LNCAP (cell line): ENCODE measurements at regions not wholly inside any gene's neighbourhood (a gene's known extent, or its start where the extent isn't known, plus 50 kb on each side); places are given as distances from the start of the nearest gene placed in this dataset.

Experiments
- TF ChIP-seq, protein P1 (sequence below): fragments of 450-650 bp; IDR thresholded peaks from 2 replicates; pipeline ENCODE4 v1.5.1; 2017; ENCODE audit warnings: mild to moderate bottlenecking

DNA sequence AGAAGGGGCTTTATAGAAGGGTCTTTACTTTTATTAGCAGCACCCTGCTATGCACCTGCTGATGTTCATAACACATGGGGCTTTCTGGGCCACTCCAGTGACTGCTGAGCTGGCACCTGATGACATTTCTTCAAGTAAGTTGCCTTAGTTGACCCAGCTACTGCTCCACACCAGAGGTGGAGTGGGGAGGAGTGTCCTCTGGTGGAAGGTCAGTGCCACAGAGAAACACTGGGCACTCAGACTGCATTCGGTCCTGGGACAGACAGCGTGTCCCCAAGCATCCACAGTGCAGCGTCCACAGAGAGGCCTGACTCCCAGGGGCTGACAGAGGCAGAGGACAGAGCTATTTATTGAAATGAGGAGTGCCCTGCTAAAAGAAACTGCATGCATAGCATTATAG is 74.9 kb upstream of the NSMCE3 start:
- TF ChIP-seq, protein P1, sequence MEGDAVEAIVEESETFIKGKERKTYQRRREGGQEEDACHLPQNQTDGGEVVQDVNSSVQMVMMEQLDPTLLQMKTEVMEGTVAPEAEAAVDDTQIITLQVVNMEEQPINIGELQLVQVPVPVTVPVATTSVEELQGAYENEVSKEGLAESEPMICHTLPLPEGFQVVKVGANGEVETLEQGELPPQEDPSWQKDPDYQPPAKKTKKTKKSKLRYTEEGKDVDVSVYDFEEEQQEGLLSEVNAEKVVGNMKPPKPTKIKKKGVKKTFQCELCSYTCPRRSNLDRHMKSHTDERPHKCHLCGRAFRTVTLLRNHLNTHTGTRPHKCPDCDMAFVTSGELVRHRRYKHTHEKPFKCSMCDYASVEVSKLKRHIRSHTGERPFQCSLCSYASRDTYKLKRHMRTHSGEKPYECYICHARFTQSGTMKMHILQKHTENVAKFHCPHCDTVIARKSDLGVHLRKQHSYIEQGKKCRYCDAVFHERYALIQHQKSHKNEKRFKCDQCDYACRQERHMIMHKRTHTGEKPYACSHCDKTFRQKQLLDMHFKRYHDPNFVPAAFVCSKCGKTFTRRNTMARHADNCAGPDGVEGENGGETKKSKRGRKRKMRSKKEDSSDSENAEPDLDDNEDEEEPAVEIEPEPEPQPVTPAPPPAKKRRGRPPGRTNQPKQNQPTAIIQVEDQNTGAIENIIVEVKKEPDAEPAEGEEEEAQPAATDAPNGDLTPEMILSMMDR, result no peak

DNA sequence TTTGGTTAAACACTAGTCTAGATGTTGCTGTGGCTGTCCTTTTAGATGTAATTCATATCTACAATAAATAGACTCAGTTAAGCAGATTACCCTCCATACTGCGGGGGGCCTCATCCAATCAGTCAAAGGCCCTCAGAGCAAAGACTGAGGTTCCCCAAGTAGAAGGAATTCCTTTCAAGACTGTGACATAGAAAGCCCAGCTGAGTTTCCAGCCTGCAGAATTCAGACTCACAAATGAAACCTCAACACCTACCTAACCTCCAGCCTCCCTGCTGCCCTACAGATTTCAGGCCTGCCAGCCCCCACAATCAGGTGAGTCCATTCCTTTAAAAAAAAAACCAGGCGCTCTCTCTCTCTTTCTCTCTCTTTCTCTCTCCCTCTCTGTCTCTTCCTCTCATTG is 73.6 kb upstream of the NSMCE3 start:
- TF ChIP-seq, protein P1, result no peak

DNA sequence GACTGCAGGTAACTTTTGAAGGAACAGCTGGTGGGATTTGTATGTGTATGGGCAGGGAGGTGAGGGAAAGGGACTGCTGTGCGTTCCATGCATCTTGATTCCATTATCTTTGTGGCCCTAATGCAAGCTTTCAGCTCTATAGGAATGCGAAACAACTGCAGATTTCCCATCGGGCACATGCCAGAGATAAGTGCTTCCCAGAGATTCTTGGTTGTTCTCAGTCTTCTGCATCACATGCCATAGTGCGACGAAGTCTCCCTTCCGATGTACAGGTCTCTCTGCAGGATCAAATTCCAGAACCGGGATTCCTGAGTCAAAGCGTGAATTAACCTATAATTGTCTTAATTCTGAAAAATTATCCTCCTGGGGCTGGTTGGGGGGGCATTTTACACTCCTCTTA is 72.6 kb upstream of the NSMCE3 start:
- TF ChIP-seq, protein P1, result no peak

DNA sequence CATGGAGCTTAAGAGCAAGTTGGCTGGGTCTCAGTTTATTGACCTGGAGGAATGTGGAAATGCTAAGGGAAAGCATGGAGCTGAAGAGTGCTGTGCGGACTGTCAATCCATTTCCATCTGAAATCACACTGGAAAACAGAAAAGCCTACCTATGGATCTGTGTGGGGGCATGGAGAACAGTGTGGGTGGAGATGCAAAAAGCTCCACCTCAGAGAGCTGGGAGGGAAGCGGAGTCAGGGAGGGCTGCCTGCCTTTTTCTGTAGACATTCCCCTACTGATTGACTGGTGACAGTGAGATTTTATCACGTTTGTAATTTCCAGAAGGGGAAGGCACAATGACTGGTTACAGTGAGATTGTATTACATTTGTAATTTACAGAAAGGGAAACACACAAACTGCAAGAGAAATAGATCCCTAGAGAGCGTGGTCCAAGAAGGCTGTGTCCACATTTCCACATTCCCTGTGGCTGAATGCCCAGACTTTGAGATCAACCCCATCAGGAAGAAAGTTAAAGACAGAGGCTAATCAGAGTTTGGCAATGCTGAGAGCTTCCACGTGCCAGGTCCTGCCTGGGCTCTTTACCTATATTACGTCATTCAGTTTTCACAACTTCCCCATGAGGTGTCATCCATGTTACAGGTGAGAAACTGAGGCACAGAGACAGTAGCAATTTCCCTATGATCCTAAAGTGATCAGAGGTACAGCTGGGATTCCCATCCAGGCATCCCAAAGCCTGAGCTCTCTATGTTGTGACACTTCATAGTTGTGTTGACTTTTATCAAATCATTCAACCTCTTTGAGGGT is 67.7 kb upstream of the NSMCE3 start:
- TF ChIP-seq, protein P1, result no peak

DNA sequence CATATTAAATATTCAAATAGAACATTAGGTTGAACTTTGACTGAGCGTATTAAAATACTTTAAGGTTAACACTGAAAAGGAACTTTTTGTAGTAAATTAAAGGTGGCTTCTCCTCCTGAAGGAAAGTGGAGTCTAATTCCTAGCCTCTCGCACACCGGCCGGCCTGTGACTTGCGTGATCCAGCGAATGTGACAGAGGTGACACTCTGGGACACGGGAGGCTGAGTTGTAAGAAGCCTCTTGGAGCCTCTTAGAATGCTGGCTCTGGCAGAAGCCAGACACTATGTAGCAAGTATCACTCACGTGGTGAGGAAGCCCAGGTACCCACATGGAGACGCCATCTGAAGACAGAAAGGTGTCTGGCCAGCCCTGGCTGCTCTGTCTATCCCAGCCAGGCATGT is 64.9 kb upstream of the NSMCE3 start:
- TF ChIP-seq, protein P1, result no peak

DNA sequence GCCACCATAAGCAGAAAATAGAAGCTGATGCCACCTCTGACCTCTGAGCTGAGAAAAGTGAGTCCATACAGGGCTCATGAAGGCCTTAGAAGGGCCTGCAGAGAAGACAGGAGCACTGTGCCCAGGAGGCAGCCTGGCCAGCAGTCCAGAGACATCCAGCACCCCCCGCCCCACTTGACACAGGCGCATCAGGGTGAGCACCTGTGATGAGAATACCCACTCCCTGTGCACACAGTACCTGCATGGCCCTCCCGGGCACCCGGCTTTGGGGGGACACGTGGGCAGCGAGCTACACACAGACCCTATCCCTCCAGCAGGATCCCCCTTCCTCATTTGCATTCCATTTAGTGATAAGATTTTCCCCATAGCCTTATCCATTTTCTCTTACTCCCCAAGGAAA is 63.6 kb upstream of the NSMCE3 start:
- TF ChIP-seq, protein P1, result no peak

DNA sequence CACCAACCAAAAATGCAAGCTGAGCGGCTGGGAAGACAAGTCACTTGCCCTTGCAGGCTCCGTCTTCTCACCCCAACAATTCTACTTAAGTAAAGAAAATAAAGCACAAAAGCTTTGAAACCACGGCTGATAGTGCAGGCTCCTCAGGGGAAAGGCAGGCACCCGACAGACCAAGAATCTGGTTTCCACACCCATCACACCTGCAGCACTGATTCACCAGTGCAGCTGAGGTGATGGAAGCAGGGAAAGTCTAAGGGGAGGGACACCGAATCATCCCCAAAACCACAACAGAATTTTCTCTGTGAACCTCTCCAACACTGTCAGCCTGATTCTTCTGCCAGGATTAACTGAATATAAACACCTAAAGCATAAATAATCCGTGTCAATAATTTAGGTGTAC is 62.0 kb upstream of the NSMCE3 start:
- TF ChIP-seq, protein P1, result no peak

DNA sequence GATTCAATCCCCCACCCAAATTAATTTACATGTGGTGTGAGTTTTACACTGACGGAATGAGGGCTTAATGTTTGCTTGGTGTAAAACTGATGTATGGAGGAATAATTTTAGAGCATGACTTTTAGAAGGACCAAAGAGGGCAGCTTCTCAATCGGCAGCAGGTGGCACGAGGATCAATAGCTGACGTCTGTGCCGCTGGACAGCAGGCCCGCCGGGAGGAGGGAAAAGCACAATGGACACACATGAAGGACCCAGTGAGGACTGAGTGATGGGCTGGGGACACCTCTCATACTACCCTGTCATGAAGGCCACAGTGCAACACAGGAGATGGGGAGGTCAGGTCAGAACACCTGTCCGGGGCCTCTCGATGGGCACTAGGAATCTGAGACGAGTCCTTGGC is 61.4 kb upstream of the NSMCE3 start:
- TF ChIP-seq, protein P1, result no peak
